ENCODE measurements at regions not wholly inside any gene's neighbourhood (a gene's known extent, or its start where the extent isn't known, plus 50 kb on each side); places are given as distances from the start of the nearest gene placed in this dataset.
A peak's percentile ranks its signal among the peaks of the same experiment; 100 is the strongest.

GRCh38 chr13:110806636-110807035 is 93.1 kb downstream of the ING1 start:
- ChIA-PET CTCF (interaction anchor here in 1 of 2 donors (0.6 kb wide), 1 partner anchor 123 kb away, joined by 3 read pairs; no protein-coding TSS in a partner anchor), POLR2A (no interaction called here)
- 94% methylated on average over 3 of the region's 4 CpGs for WGBS (ENCODE audit: insufficient coverage)
- ATAC-seq (replicated peaks in 1 of 4): no peak
- Histone ChIP-seq H3K27me3 (replicated peaks in 1 of 2; ENCODE audit: control insufficient read depth in 2 of 2, extremely low read depth in 1 of 2, insufficient read depth in 2 of 2, low read length in 1 of 2) (peaks cover 7 to 27% of the 10 kb centered on the region in 2 experiments), H3K9me3 (no peaks in the 10 kb centered on the region), H3K27ac (ENCODE audit: low read length) (no peak overlapping the region), H3K4me1 (ENCODE audit: control insufficient read depth in 1 of 2, extremely low read depth in 1 of 2, insufficient read depth in 2 of 2, low read length in 2 of 2) (no peaks in the 10 kb centered on the region), H3K36me3 (ENCODE audit: control insufficient read depth in 2 of 2, extremely low read depth in 1 of 2, insufficient read depth in 1 of 2, low read length in 1 of 2) (no peaks in the 10 kb centered on the region), H3K4me3 (ENCODE audit: control insufficient read depth in 1 of 2, extremely low read depth in 1 of 2, low read length in 1 of 2) (no peak overlapping the region)
- H3K4me1 Mint-ChIP-seq: peaks cover 3% of the 10 kb centered on the region in 3 donors
- DNase-seq: no peak
- no peak overlapping the region for H3K4me3 Mint-ChIP-seq
- H3K36me3 Mint-ChIP-seq: no peaks in the 10 kb centered on the region
- peaks cover 43 to 55% of the 10 kb centered on the region in 2 donors for H3K27me3 Mint-ChIP-seq
- no peak overlapping the region for H3K27ac Mint-ChIP-seq
- no peaks in the 10 kb centered on the region for H3K9me3 Mint-ChIP-seq

DNA sequence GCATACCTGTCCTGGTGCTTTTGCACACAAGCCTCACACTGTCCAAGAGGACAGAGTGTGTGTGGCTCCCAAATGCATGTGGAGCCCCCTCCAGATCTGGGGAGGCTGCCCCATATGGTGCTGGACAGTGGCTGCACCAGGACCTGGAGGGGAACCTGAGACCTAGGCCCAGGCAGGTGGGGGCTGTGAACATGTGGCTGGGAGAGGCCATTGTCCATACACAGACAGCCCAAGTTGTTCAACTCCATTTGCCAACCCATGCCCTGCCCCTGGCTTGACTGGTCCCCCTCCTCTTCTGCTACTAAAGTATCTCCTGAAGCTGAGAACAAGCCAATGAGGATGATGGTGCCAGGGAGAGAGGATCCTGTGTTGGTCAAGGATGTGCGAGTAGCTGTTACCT is 94.0 kb downstream of the ING1 start:
- DNase-seq: no peak
- Histone ChIP-seq H3K27me3 (replicated peaks in 1 of 2; ENCODE audit: control insufficient read depth in 2 of 2, extremely low read depth in 1 of 2, insufficient read depth in 2 of 2, low read length in 1 of 2) (peaks cover 7 to 36% of the 10 kb centered on the region in 2 experiments), H3K36me3 (ENCODE audit: control insufficient read depth in 2 of 2, extremely low read depth in 1 of 2, insufficient read depth in 1 of 2, low read length in 1 of 2) (no peaks in the 10 kb centered on the region), H3K9me3 (no peaks in the 10 kb centered on the region), H3K4me1 (ENCODE audit: control insufficient read depth in 1 of 2, extremely low read depth in 1 of 2, insufficient read depth in 2 of 2, low read length in 2 of 2) (peaks cover 0 to 7% of the 10 kb centered on the region in 2 experiments), H3K4me3 (ENCODE audit: control insufficient read depth in 1 of 2, extremely low read depth in 1 of 2, low read length in 1 of 2) (no peak overlapping the region), H3K27ac (ENCODE audit: low read length) (no peak overlapping the region)
- no peak overlapping the region for H3K4me3 Mint-ChIP-seq
- no peaks in the 10 kb centered on the region for H3K36me3 Mint-ChIP-seq
- no peak overlapping the region for H3K27ac Mint-ChIP-seq
- no peak for ATAC-seq (replicated peaks in 1 of 4)
- CTCF ChIA-PET: interaction anchor here (0.6 to 1.0 kb wide), 2 partner anchors 11 to 124 kb away, joined by 3 to 4 read pairs; no protein-coding TSS in a partner anchor
- WGBS (ENCODE audit: insufficient coverage): 100% methylated on average over 1 of the region's 1 CpG
- H3K27me3 Mint-ChIP-seq: peaks cover 40 to 59% of the 10 kb centered on the region in 2 donors
- peaks cover 9 to 12% (median 10%) of the 10 kb centered on the region in 3 donors for H3K4me1 Mint-ChIP-seq
- no peaks in the 10 kb centered on the region for H3K9me3 Mint-ChIP-seq
- POLR2A ChIA-PET: no interaction called here

DNA sequence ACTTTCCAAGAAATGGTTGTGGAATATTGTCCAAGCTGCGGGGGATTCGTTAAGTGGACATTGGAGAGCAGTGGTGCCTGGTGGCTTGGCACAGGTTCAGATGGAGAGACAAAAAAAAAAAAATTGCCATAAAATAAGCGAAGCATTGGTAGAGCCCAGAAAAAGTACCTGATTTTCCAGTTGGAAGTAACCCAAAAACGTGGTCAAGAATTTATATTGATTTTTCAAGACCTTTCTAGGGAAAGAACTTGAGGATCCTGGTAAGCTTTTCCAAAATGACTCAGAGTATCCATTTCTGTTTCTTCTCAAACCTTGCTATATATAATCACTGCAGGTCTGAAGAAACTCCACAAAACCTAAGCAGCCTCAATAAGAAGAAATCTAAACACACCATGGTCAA is 94.6 kb downstream of the ING1 start:
- no peaks in the 10 kb centered on the region for H3K36me3 ChIP-seq (ENCODE audit: control insufficient read depth in 2 of 2, extremely low read depth in 1 of 2, insufficient read depth in 1 of 2, low read length in 1 of 2)
- Mint-ChIP-seq H3K27me3 (peaks cover 36 to 60% of the 10 kb centered on the region in 2 donors), H3K27ac (no peak overlapping the region), H3K4me3 (no peak overlapping the region), H3K4me1 (peaks cover 9 to 13% (median 10%) of the 10 kb centered on the region in 3 donors), H3K36me3 (no peaks in the 10 kb centered on the region), H3K9me3 (no peaks in the 10 kb centered on the region)
- peaks cover 0 to 10% of the 10 kb centered on the region in 2 experiments for H3K4me1 ChIP-seq (ENCODE audit: control insufficient read depth in 1 of 2, extremely low read depth in 1 of 2, insufficient read depth in 2 of 2, low read length in 2 of 2)
- no peak for ATAC-seq (replicated peaks in 1 of 4)
- no peaks in the 10 kb centered on the region for H3K9me3 ChIP-seq
- H3K27me3 ChIP-seq (replicated peaks in 1 of 2; ENCODE audit: control insufficient read depth in 2 of 2, extremely low read depth in 1 of 2, insufficient read depth in 2 of 2, low read length in 1 of 2): peaks cover 7 to 42% of the 10 kb centered on the region in 2 experiments
- 79% methylated on average over 3 of the region's 4 CpGs for WGBS (ENCODE audit: insufficient coverage)
- DNase-seq: no peak
- ChIA-PET CTCF (interaction anchor here in 1 of 2 donors (1.0 kb wide), 1 partner anchor 10 kb away, joined by 4 read pairs; no protein-coding TSS in a partner anchor), POLR2A (no interaction called here)
- H3K4me3 ChIP-seq (ENCODE audit: control insufficient read depth in 1 of 2, extremely low read depth in 1 of 2, low read length in 1 of 2): no peak overlapping the region
- no peak overlapping the region for H3K27ac ChIP-seq (ENCODE audit: low read length)

DNA sequence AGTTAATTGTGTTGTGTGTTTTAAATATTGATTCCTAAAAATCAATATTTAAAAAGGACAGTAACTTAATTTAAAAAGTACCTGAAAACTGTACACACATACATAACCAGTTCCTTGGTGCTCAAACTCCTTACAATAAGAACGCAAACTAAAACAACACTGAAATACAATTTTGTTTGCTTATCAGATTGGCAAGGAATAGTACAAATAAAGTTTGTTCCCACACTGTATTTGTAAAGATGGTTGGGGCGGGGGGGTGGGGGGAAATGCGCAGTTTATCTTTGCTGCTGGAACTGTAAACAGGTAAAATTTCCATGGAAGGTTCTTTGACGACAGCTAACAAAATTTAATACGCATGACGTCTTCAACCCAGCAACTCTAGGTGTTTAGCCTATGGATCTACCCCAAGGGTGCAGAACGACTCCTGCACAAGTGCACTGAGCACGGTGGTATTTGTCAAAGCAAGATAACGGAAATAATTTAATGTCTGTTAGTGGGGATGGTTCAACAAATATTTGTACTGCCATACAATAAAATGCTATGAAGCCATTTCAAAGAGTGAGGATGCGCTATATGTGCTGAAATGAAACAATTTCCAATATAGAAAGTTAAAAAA is 96.5 kb downstream of the ING1 start:
- H3K27me3 ChIP-seq (replicated peaks in 1 of 2; ENCODE audit: control insufficient read depth in 2 of 2, extremely low read depth in 1 of 2, insufficient read depth in 2 of 2, low read length in 1 of 2): peaks cover 7 to 53% of the 10 kb centered on the region in 2 experiments
- Mint-ChIP-seq H3K9me3 (no peaks in the 10 kb centered on the region), H3K27me3 (peaks cover 36 to 64% of the 10 kb centered on the region in 2 donors), H3K36me3 (no peaks in the 10 kb centered on the region), H3K4me3 (no peak overlapping the region), H3K4me1 (peaks cover 9 to 13% (median 10%) of the 10 kb centered on the region in 3 donors), H3K27ac (no peak overlapping the region)
- no peaks in the 10 kb centered on the region for H3K9me3 ChIP-seq
- peaks cover 0 to 10% of the 10 kb centered on the region in 2 experiments for H3K4me1 ChIP-seq (ENCODE audit: control insufficient read depth in 1 of 2, extremely low read depth in 1 of 2, insufficient read depth in 2 of 2, low read length in 2 of 2)
- POLR2A ChIA-PET: no interaction called here
- ATAC-seq (replicated peaks in 1 of 4) (no peak), DNase-seq (no peak)
- WGBS (ENCODE audit: insufficient coverage): 82% methylated on average over 3 of the region's 10 CpGs
- no peak overlapping the region for H3K27ac ChIP-seq (ENCODE audit: low read length)
- no peaks in the 10 kb centered on the region for H3K36me3 ChIP-seq (ENCODE audit: control insufficient read depth in 2 of 2, extremely low read depth in 1 of 2, insufficient read depth in 1 of 2, low read length in 1 of 2)
- H3K4me3 ChIP-seq (ENCODE audit: control insufficient read depth in 1 of 2, extremely low read depth in 1 of 2, low read length in 1 of 2): no peak overlapping the region
- CTCF ChIA-PET: no interaction called here

- Mint-ChIP-seq H3K27me3 (peaks cover 36 to 56% of the 10 kb centered on the region in 2 donors), H3K4me3 (peak overlapping the region in 1 of 3 donors; percentile 70), H3K36me3 (no peaks in the 10 kb centered on the region), H3K27ac (no peak overlapping the region), H3K9me3 (no peaks in the 10 kb centered on the region), H3K4me1 (peaks cover 9 to 13% (median 10%) of the 10 kb centered on the region in 3 donors)
- peaks cover 0 to 10% of the 10 kb centered on the region in 2 experiments for H3K4me1 ChIP-seq (ENCODE audit: control insufficient read depth in 1 of 2, extremely low read depth in 1 of 2, insufficient read depth in 2 of 2, low read length in 2 of 2)
- WGBS (ENCODE audit: insufficient coverage): 68% methylated on average over 12 of the region's 16 CpGs
- no peak overlapping the region for H3K27ac ChIP-seq (ENCODE audit: low read length)
- H3K9me3 ChIP-seq: no peaks in the 10 kb centered on the region
- H3K36me3 ChIP-seq (ENCODE audit: control insufficient read depth in 2 of 2, extremely low read depth in 1 of 2, insufficient read depth in 1 of 2, low read length in 1 of 2): no peaks in the 10 kb centered on the region
- ATAC-seq (replicated peaks in 1 of 4): no peak
- ChIA-PET POLR2A (no interaction called here), CTCF (interaction anchor here in 1 of 2 donors (1.2 kb wide), 1 partner anchor 128 kb away, joined by 3 read pairs; no protein-coding TSS in a partner anchor)
- H3K27me3 ChIP-seq (replicated peaks in 1 of 2; ENCODE audit: control insufficient read depth in 2 of 2, extremely low read depth in 1 of 2, insufficient read depth in 2 of 2, low read length in 1 of 2): peaks cover 7 to 47% of the 10 kb centered on the region in 2 experiments
- H3K4me3 ChIP-seq (ENCODE audit: control insufficient read depth in 1 of 2, extremely low read depth in 1 of 2, low read length in 1 of 2): no peak overlapping the region
- no peak for DNase-seq
Measured at GRCh38 chr13:110811008-110811720, 97.7 kb downstream of the ING1 start.

- Histone ChIP-seq H3K36me3 (ENCODE audit: control insufficient read depth in 2 of 2, extremely low read depth in 1 of 2, insufficient read depth in 1 of 2, low read length in 1 of 2) (no peaks in the 10 kb centered on the region), H3K9me3 (no peaks in the 10 kb centered on the region), H3K4me1 (ENCODE audit: control insufficient read depth in 1 of 2, extremely low read depth in 1 of 2, insufficient read depth in 2 of 2, low read length in 2 of 2) (peaks cover 0 to 10% of the 10 kb centered on the region in 2 experiments), H3K4me3 (ENCODE audit: control insufficient read depth in 1 of 2, extremely low read depth in 1 of 2, low read length in 1 of 2) (no peak overlapping the region), H3K27ac (ENCODE audit: low read length) (no peak overlapping the region), H3K27me3 (replicated peaks in 1 of 2; ENCODE audit: control insufficient read depth in 2 of 2, extremely low read depth in 1 of 2, insufficient read depth in 2 of 2, low read length in 1 of 2) (peaks cover 7 to 45% of the 10 kb centered on the region in 2 experiments)
- POLR2A ChIA-PET: no interaction called here
- 73% methylated on average over 3 of the region's 8 CpGs for WGBS (ENCODE audit: insufficient coverage)
- no peak for DNase-seq
- H3K36me3 Mint-ChIP-seq: no peaks in the 10 kb centered on the region
- H3K9me3 Mint-ChIP-seq: no peaks in the 10 kb centered on the region
- peaks cover 36 to 54% of the 10 kb centered on the region in 2 donors for H3K27me3 Mint-ChIP-seq
- peak in 1 of 4 experiments; percentile 32 for ATAC-seq (replicated peaks in 1 of 4)
- CTCF ChIA-PET: interaction anchor here in 1 of 2 donors (1.0 to 1.2 kb wide), 2 partner anchors 129 to 167 kb away, joined by 3 to 4 read pairs; no protein-coding TSS in a partner anchor
- no peak overlapping the region for H3K27ac Mint-ChIP-seq
- peak overlapping the region in 2 of 3 donors; percentile 32 to 70 for H3K4me3 Mint-ChIP-seq
- peaks cover 9 to 13% (median 10%) of the 10 kb centered on the region in 3 donors for H3K4me1 Mint-ChIP-seq
Measured at GRCh38 chr13:110811771-110812120, 98.2 kb downstream of the ING1 start.

Data from T-cell (primary cell).